SU-DHL-6 (cell line): ENCODE measurements at regions not wholly inside any gene's neighbourhood (a gene's known extent, or its start where the extent isn't known, plus 50 kb on each side); places are given as distances from the start of the nearest gene placed in this dataset.
"Not testable (repeated sequence)": the region's sequence is repeated elsewhere in the genome, so short reads cannot be mapped to it uniquely, and the experiment has no call there.

ENCODE experiments used
- H2AFZ ChIP-seq: fragments of 200-600 bp; sonication (generic); 2 replicates; pipeline ENCODE4 v1.6.1; 2014; ENCODE audit warnings: low read depth, mild to moderate bottlenecking, moderate library complexity, mixed read lengths, antibody characterized with exemption, low read length; ENCODE audit not compliant: severe bottlenecking
- H3F3A ChIP-seq: fragments of 200-600 bp; shearing (Covaris generic); 2 replicates; pipeline ENCODE4 v1.6.0; 2016; ENCODE audit warnings: antibody characterized with exemption, mild to moderate bottlenecking; ENCODE audit not compliant: insufficient read depth
- H3K27ac ChIP-seq: fragments of 200-600 bp; sonication (generic); 2 replicates; pipeline ENCODE4 v1.5.1; 2016; ENCODE audit warnings: low read depth, mild to moderate bottlenecking, low read length, moderate library complexity, mixed read lengths
- H3K27me3 ChIP-seq: fragments of 200-600 bp; sonication (generic), shearing (Covaris generic); 2 replicates; pipeline ENCODE4 v1.6.0; 2014; ENCODE audit warnings: mild to moderate bottlenecking, low read length
- H3K36me3 ChIP-seq: fragments of 200-600 bp; sonication (generic); 2 replicates; pipeline ENCODE4 v1.6.1; 2014; ENCODE audit warnings: mild to moderate bottlenecking, low read length, mixed read lengths
- H3K4me2 ChIP-seq: fragments of 300-600, 200-600 bp; shearing (Covaris generic), sonication (generic); 2 replicates; pipeline ENCODE4 v1.6.0; 2014; ENCODE audit warnings: low read length, low read depth, mild to moderate bottlenecking; ENCODE audit not compliant: poor library complexity, severe bottlenecking
- H3K4me3 ChIP-seq: fragments of 200-600 bp; sonication (generic); 2 replicates; pipeline ENCODE4 v1.5.1; 2014; ENCODE audit warnings: antibody characterized with exemption, low read length, mild to moderate bottlenecking, mixed read lengths; ENCODE audit not compliant: insufficient read depth, poor library complexity, severe bottlenecking
- H3K79me2 ChIP-seq: fragments of 200-600 bp; sonication (generic); 2 replicates; pipeline ENCODE4 v1.6.1; 2014; ENCODE audit warnings: mild to moderate bottlenecking, low read length, moderate library complexity; ENCODE audit not compliant: insufficient read depth
- H3K9ac ChIP-seq: fragments of 200-600 bp; sonication (generic); 2 replicates; pipeline ENCODE4 v1.7.0; 2014; ENCODE audit warnings: mild to moderate bottlenecking, low read length
- H3K9me2 ChIP-seq: fragments of 200-600 bp; sonication (generic); replicated peaks from 2 replicates; pipeline ENCODE4 v1.6.1; 2014; ENCODE audit warnings: low read length; ENCODE audit not compliant: insufficient read depth
- H3K9me3 ChIP-seq: fragments of 200-600 bp; sonication (generic); 2 replicates; pipeline ENCODE4 v1.6.1; 2014; ENCODE audit warnings: low read length, mixed read lengths; ENCODE audit not compliant: insufficient read depth
- H4K20me1 ChIP-seq: fragments of 200-600 bp; sonication (generic); 2 replicates; pipeline ENCODE4 v1.6.1; 2014; ENCODE audit warnings: low read depth, mild to moderate bottlenecking, antibody characterized with exemption, low read length, moderate library complexity, mixed read lengths
- CTCF ChIP-seq: fragments of 200-600 bp; sonication (generic); IDR thresholded peaks from one replicate; pipeline ENCODE4 v1.5.1; 2017; ENCODE audit warnings: antibody characterized with exemption, mild to moderate bottlenecking, low read length, moderate library complexity; ENCODE audit not compliant: insufficient read depth, poor library complexity, severe bottlenecking
- EZH2phosphoT487 ChIP-seq: fragments of 200-600 bp; sonication (generic), shearing (Covaris generic); conservative IDR thresholded peaks from 2 replicates; pipeline ENCODE4 v1.6.1; 2018; ENCODE audit warnings: mild to moderate bottlenecking, antibody characterized with exemption, low read length, moderate library complexity, mixed read lengths

DNA sequence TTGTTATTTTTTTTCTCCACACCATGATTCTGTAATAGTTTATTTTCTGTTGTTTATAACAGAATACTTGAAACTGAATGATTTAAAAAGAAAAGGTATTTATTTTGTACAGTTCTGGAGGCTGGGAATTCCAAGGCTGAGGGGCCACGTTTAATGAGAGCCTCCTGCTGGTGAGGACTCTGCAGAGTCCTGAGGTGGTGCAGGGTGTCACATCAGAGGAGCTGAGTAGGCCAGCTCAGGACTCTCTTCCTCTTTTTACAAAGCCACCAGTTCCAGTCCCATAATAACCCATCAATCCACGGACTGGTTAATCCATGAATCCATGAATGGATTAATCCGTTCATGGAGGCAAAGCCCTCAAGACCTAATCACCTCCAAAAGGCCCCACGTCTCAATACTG lies 71.6 kb downstream of the TFAP2A start:
- no peak overlapping the region for H3K4me2 ChIP-seq
- TF ChIP-seq EZH2phosphoT487 (no peak), CTCF (no peak)

DNA sequence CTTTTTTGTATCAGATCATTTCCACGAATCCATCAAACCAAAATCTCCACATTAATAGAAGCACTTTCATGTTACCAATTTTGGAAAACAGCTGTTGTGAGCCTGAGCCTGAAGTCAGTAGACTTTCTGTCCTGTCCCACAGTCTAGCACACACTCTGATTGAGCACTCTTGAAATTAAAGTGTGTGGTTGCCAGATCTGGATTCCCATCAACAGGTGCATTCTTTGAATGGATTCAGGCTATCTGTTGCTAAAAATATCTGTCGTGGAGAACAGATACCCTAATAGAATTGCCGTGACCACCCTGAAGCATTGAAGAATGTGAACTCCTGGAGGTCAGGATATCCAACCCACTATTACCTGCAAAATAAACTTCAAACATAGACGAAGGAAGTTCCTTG lies 73.3 kb downstream of the TFAP2A start:
- H4K20me1 ChIP-seq, result no peaks in the 10 kb centered on the region
- H3K9me2 ChIP-seq, result no peaks in the 10 kb centered on the region
- H3K27me3 ChIP-seq, result no peaks in the 10 kb centered on the region
- no peak overlapping the region for H2AFZ ChIP-seq
- H3K4me3 ChIP-seq, result no peak overlapping the region
- H3K9me3 ChIP-seq, result no peaks in the 10 kb centered on the region
- H3K27ac ChIP-seq, result no peak overlapping the region
- no peaks in the 10 kb centered on the region for H3F3A ChIP-seq
- H3K36me3 ChIP-seq, result no peaks in the 10 kb centered on the region
- no peaks in the 10 kb centered on the region for H3K79me2 ChIP-seq
- no peak overlapping the region for H3K9ac ChIP-seq
- no peak for TF ChIP-seq EZH2phosphoT487
- TF ChIP-seq CTCF, result no peak
- no peak overlapping the region for H3K4me2 ChIP-seq

More for the DNA sequence above, 71.6 kb downstream of the TFAP2A start:
- no peaks in the 10 kb centered on the region for H3K27me3 ChIP-seq
- no peak overlapping the region for H3K9ac ChIP-seq
- H3K4me3 ChIP-seq, result no peak overlapping the region
- H2AFZ ChIP-seq, result no peak overlapping the region
- no peaks in the 10 kb centered on the region for H3K9me3 ChIP-seq
- no peaks in the 10 kb centered on the region for H3K79me2 ChIP-seq
- no peaks in the 10 kb centered on the region for H3F3A ChIP-seq
- H3K36me3 ChIP-seq, result no peaks in the 10 kb centered on the region
- H3K9me2 ChIP-seq, result no peaks in the 10 kb centered on the region
- no peak overlapping the region for H3K27ac ChIP-seq
- H4K20me1 ChIP-seq, result no peaks in the 10 kb centered on the region

GRCh38 chr6:10338151-10338550 lies 76.7 kb downstream of the TFAP2A start:
- Histone ChIP-seq H3F3A (no peaks in the 10 kb centered on the region), H3K4me3 (no peak overlapping the region), H4K20me1 (no peaks in the 10 kb centered on the region), H3K9me3 (no peaks in the 10 kb centered on the region), H3K27me3 (no peaks in the 10 kb centered on the region), H3K9ac (no peak overlapping the region), H3K36me3 (no peaks in the 10 kb centered on the region), H3K9me2 (no peaks in the 10 kb centered on the region), H3K27ac (no peak overlapping the region), H2AFZ (no peak overlapping the region), H3K79me2 (no peaks in the 10 kb centered on the region), H3K4me2 (no peak overlapping the region)
- TF ChIP-seq CTCF (no peak), EZH2phosphoT487 (no peak)

DNA sequence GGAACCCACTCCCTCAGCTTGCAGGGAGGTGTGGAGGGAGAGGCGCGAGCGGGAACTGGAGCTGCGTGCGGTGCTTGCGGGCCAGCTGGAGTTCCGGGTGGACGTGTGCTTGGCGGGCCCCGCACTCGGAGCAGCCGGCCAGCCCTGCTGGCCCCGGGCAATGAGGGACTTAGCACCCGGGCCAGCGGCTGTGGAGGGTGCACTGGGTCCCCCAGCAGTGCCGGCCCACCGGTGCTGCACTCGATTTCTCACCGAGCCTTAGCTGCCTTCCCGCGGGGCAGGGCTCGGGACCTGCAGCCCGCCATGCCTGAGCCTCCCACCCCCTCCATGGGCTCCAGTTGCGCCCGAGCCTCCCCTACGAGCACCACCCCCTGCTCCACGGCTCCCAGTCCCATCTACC lies 77.5 kb downstream of the TFAP2A start:
- not testable (repeated sequence) for H3K9me3 ChIP-seq, H2AFZ ChIP-seq, H3K9me2 ChIP-seq, H3K27me3 ChIP-seq, H3K9ac ChIP-seq, H3K4me2 ChIP-seq, H3F3A ChIP-seq, H4K20me1 ChIP-seq, H3K27ac ChIP-seq, H3K79me2 ChIP-seq, H3K4me3 ChIP-seq, H3K36me3 ChIP-seq
